NCI-H2171 (cell line): ENCODE measurements at regions not wholly inside any gene's neighbourhood (a gene's known extent, or its start where the extent isn't known, plus 50 kb on each side); places are given as distances from the start of the nearest gene placed in this dataset.
"Not testable (repeated sequence)": the region's sequence is repeated elsewhere in the genome, so short reads cannot be mapped to it uniquely, and the experiment has no call there.

ENCODE experiments used
- DNase-seq: peaks from one replicate; lab custom pipeline; 2025; lab: John Stamatoyannopoulos, UW

- no peak for DNase-seq
These were observed 666.6 kb upstream of the SLC35B3 start for GRCh38 chr6:9101920-9102319.

DNA sequence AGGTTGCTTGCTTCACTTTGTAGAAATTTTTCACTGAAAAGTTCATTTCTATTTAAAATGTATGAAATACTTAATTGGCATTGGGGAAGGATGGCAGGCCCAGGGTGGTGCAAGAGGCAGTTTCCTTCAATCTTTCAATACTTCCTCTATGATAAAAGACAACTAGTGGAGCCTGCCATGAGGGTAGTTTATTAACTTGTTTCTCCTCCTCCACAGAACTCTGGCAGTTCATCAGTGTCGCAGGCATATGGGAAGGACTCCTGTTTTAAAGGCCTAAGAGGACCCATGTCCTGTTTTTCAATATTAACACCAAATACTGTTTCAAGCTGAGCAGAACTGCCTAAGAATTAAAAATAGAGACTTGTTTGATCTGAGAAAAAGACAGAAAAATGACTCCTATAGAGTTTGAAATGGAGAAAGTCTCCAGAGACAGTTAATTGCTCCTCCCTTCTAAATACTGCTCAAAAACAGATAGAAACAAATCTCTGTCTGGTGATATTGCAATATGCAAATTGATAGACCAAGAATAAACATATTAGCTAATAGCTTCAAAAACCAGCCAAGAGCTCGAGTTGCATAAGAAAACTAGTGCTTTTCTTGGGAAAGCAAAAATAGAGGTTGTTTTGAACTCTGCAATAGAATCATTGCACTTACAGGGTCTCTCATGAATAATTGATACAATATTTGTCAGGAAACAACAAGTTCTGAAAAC is 665.7 kb upstream of the SLC35B3 start:
- DNase-seq, result no peak

DNA sequence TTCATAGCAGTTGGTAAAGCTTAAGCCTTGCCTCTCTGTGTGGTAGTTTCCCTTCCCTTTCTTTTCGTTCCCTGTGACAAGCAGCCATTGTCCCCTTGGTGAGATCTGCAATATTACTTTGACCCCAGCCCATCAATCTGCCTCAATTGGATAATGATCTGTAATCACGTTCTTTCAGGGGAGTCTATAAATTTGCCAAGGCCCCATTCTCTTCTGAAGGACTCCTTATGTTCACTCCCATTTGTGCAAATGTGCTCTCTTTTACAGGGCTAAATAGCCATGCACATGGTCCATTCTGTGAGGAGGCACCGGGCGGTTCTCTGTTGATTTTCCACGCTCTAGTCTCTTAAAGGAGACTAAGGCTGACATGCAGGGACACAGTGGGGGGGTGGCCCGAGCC is 660.4 kb upstream of the SLC35B3 start:
- DNase-seq, result no peak

- no peak for DNase-seq
These were observed 659.8 kb upstream of the SLC35B3 start for GRCh38 chr6:9095137-9095536.

DNA sequence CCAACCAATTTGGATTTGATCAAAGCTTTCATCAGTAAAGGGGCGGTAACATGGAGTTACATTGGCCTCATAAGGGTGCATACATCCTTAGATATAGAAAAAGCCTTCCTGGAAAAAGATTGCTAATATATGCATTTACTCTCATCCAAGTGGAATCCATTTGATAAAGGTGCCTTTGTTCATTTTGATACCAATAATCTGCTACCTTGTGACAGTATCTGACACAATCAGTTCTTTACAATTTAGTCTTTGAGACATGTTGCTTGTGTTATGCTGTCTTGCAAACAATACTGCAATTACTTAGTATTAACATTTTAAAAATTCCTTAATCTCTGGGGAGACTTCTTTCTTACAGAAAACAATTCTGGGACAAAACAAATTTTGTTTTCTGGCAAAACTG is 654.4 kb upstream of the SLC35B3 start:
- no peak for DNase-seq

GRCh38 chr6:9087470-9087869 is 652.1 kb upstream of the SLC35B3 start:
- no peak for DNase-seq

GRCh38 chr6:9086331-9086730 is 651.0 kb upstream of the SLC35B3 start:
- no peak for DNase-seq

DNA sequence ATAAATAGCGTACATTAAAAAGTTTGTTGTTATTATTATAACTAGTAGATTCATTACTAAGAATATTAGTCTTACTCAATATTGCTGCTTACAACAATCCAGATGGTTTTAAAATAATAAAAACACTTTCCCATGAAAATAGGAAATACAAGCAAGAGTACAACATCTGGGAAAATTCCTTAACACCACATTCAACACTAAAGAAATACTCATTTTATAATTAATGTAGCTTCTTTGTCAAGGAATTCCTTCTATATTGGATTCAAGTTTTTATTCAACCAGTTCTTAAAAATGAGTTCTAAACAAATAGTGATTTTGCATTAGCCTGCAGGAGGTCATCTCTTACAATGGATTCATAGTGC is 650.3 kb upstream of the SLC35B3 start:
- DNase-seq, result no peak

DNA sequence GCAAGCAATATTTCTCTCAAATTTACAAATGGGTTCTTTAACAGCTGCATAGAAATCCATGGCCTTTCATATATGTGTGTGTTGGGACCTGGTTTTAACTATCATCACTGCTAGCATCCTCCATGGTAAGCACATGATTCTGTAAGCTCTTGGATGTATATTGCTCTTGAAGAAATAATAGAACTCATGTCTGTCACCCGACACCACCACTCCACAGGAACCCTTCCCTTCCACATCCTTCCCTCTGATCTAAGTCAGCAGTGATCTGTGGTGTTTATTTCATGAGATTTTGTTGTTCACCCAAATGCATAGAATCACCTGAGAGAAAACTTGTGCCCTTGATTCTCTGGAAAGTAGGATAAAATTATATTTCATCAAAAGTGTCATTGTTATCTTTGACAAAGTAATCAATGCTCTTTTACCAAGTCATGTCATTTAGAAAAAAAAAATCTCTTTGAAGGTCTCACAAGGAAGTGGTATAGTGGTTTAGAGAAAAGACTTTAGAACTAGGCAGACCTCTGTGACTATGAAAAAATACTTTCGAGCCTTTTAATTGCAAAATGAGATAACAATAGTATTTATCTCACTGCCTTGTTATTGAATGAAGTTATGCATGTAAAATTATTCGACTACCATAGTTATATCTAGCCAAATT is 649.8 kb upstream of the SLC35B3 start:
- DNase-seq, result no peak

- no peak for DNase-seq
These were observed 647.8 kb upstream of the SLC35B3 start for GRCh38 chr6:9083108-9083507.

DNA sequence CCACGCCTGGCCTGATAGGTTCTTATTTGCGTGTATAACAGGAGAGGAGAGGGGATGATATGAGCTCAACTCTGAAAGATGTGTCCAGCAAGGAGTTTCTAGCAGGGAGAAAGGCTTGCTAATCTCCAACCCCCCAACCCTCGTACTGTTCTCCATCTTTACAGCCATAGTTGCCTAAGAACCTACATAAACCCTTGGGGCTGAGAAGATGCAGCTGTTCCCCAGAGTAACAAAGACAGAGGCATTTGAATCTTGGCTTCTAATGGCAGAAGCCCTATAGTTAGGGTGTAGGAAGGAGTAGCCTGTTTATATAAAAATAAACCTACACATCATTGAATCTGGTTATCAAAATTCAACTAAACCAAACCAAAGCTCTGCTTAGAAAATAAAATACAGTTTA is 631.4 kb upstream of the SLC35B3 start:
- DNase-seq, result no peak

DNA sequence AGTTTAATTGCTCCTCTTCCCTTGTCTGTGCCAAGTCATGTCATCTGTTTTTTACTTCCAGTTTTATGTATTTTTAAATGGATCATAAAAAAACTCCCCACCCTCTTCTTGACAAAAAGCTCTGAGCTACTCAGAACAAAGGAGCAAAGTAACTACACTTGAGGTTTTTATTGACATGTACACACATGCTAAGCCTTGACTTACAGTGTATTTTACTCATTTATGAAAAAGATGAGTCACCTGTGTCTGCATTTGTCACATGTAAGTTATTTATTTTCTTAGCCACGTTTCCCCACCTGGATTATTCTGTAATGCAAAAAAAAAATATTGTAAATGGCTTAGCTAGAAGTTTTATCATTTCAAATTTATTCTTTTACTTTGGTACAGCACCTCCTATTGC is 628.8 kb upstream of the SLC35B3 start:
- DNase-seq, result no peak

GRCh38 chr6:9062596-9062995 is 627.3 kb upstream of the SLC35B3 start:
- no peak for DNase-seq

GRCh38 chr6:9057937-9058336 is 622.6 kb upstream of the SLC35B3 start:
- DNase-seq, result no peak

- no peak for DNase-seq
These were observed 621.2 kb upstream of the SLC35B3 start for GRCh38 chr6:9056556-9056955.

- DNase-seq, result no peak
These were observed 609.1 kb upstream of the SLC35B3 start for GRCh38 chr6:9044426-9044825.

- DNase-seq, result no peak
These were observed 605.4 kb upstream of the SLC35B3 start for GRCh38 chr6:9040718-9041117.

GRCh38 chr6:9039258-9039657 is 603.9 kb upstream of the SLC35B3 start:
- no peak for DNase-seq

- DNase-seq, result no peak
These were observed 592.7 kb upstream of the SLC35B3 start for GRCh38 chr6:9028086-9028485.

DNA sequence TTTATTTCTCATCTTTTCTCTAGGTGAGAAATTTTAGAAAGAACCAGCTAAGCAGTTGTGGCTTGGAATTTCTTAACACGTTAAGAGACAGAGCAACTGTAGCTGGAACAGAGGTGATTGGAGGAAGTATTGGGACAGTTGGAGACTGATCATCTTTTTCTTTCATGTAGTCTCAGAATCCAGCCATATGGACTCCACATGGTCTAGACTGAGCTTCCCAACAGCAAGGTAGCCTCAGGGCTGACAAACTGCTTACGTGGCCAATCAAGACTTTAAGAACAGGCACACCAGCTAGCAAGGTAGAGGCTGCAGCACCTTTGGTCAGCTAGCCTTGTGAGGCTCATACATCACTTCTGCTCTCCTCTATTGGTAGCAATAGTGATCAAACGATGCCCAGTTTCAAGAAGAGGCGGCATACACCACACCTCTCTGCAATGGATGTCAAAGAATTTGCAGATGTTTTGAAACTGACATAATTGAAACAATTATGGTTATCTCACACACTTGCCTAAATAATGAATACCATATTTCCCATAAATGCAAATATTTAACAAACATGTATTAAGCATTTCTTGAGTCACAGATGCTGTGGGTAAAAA is 590.5 kb upstream of the SLC35B3 start:
- no peak for DNase-seq

DNA sequence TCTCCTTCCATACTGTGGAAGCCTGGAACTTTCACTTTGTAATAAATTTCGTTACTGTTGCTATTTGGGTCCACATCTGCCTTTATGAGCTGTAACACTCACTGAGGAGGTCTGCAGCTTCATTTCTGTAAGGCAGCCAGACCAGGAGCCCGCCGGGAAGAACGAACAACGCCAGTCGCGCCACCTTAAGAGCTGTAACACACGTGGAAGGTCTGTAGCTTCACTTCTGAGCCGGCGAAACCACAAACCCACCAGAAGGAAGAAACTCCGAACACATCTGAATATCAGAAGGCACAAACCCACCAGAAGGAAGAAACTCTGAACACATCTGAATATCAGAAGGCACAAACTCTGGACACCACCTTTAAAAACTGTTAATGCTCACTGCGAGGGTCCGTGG is 589.9 kb upstream of the SLC35B3 start:
- no peak for DNase-seq

DNA sequence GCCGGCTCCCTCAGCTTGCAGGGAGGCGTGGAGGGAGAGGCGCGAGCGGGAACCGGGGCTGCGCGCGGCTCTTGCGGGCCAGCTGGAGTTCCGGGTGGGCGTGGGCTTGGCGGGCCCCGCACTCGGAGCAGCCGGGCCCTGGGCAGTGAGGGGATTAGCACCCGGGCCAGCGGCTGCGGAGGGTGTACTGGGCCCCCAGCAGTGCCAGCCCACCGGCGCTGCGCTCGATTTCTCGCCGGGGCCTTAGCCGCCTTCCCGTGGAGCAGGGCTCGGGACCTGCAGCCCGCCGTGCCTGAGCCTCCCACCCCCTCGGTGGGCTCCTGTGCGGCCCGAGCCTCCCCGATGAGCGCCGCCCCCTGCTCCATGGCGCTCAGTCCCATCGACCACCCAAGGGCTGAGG is 588.9 kb upstream of the SLC35B3 start:
- not testable (repeated sequence) for DNase-seq

DNA sequence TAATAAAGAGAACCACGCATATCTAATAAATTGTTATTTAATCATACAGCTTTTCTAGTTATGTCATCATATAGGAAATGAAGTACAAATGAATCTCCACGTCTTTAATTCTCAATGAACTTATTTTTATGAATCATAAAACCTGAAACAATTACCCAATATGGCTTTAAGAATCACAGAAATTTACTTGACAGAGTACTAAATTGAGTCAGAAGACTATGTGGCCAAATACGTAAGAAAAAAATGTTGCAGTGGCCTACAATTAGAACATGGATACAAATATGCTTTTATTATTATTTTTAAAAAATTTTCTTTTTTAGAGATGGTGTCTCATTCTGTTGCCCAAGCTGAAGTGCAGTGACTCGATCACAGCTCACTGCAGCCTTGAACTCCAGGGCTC is 584.7 kb upstream of the SLC35B3 start:
- DNase-seq, result no peak

DNA sequence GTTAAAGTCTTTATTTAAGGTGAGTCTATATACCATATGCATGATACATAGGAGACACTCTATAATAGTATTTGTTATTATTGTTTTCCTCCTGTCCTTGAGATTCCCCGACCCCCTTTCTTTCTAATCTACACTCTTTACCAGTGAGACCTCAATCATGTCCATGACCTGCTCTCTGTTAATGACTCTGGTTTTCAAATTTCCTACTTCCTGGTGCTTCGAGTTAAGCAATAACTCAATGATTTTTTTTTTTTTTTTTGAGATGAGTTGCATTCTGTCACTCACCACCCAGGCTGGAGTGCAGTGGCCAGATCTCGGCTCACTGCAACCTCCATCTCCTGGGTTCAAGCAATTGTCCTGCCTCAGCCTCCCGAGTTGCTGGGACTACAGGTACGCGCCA is 574.6 kb upstream of the SLC35B3 start:
- DNase-seq, result no peak
